ENCODE measurements at regions not wholly inside any gene's neighbourhood (a gene's known extent, or its start where the extent isn't known, plus 50 kb on each side); places are given as distances from the start of the nearest gene placed in this dataset.

GRCh38 chr7:155869784-155870076 lies 57.5 kb upstream of the SHH start:
- TF ChIP-seq CTCF (IDR thresholded peaks at IDR 0.05; ENCODE audit: extremely low read depth in 1 of 2, insufficient read depth in 1 of 2, low read depth in 1 of 2, low read length in 2 of 2) (no peak), POLR2AphosphoS5 (IDR thresholded peaks at IDR 0.05; ENCODE audit: insufficient read depth, low read depth, low read length) (no peak), EZH2 (IDR thresholded peaks at IDR 0.05; ENCODE audit: borderline replicate concordance, low read depth, low read length, severe bottlenecking) (no peak), POLR2A (IDR thresholded peaks at IDR 0.05; ENCODE audit: low read depth, low read length) (no peak), MAX (IDR thresholded peaks at IDR 0.05; ENCODE audit: insufficient read depth, insufficient read length) (no peak), FOS (IDR thresholded peaks at IDR 0.05; ENCODE audit: borderline replicate concordance, insufficient read depth, low read length) (no peak)
